ENCODE measurements at regions not wholly inside any gene's neighbourhood (a gene's known extent, or its start where the extent isn't known, plus 50 kb on each side); places are given as distances from the start of the nearest gene placed in this dataset.

DNA sequence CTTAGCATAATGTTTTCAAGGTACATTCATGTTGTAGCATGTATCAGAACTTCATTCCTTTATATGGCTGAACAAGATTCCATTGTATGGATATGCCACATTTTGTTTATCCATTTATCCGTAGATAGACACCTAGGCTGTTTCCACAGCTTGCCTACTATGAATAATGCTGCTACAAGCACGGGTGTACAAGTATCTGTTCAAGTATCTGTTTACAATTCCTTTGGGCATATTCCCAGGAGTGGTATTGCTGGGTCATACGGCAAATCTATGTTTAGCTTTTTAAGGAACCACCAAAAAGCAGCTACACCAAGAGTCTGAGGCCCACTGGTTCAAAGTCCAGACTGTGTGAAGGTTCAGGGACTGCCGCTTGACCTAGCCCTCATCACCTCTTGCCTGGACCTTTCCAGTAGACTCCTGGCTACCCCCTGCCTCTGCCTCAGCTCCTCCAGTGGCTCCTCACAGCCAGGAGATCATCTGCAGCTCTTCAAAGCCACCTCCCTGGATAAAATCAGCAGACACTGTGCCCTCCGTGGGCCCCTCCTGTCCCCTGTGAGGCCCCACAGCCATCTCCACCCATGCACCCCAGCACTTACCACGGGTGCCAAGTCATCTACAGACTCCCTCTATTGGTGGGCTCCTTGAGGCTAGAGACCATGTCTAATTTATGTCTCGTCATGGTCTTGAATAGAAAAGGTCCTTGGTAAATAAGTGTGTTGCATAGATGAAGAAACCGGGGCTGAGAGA is 160.3 kb downstream of the MN1 start:
- no peak for DNase-seq (ENCODE audit: low read depth)

DNA sequence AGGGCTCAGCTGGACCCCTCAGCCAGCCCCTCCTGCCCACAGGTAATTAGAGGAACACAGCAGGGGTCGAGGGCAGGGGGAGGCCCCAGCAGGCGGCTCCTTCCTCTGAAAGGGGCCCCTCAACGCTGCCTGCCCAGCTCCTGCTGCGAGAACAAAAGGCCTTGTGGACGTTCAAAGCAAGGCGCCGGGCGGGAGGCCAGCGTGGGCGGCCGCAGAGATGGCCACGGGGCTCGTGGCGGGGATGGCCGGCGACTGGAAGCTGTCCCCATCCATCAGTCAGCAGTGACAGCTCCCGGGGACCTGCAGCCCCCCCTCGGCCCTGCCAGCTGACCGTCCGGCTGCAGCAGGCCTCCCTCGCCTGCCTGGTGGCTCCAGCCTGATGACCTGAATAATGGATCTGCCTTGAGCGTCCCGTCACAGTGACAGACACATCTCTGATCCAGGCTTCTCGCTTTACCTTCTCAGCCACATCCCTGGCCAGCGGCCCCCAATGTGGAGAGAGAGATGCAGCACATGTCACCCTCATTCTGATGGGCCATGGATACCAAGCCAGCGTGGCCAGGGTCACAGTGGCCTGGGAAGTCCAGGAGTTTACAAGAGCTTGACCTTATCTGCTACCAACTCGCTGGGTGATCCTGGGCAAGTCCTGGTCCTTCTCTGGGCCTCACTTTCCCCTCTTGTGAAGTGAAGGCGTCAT is 159.3 kb downstream of the MN1 start:
- no peak for DNase-seq (ENCODE audit: low read depth)

DNA sequence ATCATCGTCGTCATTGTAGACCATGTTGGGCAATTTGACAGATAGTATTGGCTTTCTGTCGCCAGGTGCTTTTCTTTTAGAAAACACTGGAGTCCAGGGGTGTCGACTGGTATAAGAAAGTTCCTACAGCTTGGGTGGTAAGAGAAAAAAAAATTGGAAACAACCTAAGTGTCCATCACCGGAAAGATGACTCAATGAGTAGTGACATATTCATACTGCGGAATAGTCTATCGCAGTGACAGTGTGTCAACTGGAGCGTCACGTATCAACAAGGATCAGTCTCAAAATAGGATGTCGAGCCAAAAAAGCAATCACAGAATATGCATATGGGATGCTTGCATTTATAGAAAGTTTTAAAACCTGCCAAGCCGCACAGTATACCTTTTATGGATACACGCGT is 157.6 kb downstream of the MN1 start:
- DNase-seq (ENCODE audit: low read depth): no peak

DNA sequence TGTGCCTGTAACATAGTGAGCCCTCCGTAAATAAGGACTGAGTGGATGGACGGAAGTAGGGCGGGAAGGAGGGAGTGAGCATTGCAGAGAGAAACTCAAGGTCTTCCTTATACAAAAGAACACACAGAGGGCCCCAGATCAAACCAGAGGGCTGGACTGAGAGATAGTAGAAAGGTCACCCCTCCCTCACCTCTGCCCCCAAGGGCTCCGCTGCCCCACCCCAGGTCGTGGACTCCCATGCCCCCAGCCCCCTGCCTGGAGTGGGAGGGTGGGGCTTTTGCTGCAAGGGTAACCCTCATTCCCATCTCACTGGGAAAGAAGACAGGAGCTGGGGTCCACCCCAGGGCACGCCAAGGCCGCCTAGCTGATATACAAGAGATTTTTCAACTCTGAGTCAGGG is 157.0 kb downstream of the MN1 start:
- DNase-seq (ENCODE audit: low read depth): no peak

DNA sequence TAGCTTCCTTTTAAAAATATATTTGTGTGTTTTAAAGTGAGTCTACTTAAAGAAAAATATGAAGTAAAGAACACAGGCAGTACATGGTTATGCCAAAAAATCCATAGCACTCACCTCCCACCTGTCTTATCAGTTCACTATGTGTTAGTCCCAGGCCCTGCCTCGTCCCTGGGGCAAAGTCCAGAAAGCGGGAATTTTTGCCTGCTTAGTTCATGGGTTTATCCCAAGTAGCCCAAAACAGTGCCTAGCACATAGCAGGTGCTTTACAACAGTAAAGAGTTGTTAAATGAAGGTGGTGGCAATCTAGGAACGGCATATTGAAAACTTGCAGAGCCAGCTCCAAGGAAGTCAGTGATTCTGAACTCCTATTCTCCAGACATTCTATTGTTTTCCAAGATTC is 154.0 kb downstream of the MN1 start:
- DNase-seq (ENCODE audit: low read depth): no peak

DNA sequence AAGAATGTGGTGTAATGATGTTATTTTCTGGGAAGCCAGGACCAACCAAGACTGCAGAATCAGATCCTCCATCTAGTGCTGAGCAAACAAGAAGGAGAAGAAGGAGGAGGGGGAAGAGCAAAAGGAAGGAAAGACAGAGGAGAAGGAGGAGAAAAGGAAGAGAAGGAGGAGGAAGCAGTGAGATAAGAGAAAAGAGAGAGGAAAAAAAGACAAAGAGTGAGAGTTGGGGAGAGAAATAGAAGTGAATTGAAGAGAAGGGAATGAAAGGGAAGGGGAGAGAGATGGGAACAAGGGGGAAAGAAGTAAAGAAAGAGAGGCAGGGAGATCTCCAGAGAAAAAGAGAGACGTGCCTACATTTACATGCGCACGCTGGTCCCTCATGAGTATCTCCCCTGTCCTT is 153.5 kb downstream of the MN1 start:
- no peak for DNase-seq (ENCODE audit: low read depth)

DNA sequence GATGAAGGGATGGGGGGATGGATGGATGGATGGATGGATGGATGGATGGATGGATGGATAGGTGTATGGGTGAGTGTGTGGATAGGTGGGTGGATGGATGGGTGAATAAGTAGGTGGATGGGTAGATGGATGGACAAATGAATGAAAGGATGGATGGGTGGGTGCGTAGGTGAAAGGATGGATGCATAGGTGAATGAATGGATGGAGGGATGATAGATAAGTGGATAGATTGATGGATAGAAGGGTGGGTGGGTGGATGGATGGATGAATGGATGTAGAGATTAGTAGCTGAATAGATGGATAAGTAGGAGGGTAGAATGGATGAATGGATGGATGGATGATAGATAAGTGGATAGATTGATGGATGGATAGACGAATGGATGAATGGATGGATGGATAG is 152.7 kb downstream of the MN1 start:
- no peak for DNase-seq (ENCODE audit: low read depth)

DNA sequence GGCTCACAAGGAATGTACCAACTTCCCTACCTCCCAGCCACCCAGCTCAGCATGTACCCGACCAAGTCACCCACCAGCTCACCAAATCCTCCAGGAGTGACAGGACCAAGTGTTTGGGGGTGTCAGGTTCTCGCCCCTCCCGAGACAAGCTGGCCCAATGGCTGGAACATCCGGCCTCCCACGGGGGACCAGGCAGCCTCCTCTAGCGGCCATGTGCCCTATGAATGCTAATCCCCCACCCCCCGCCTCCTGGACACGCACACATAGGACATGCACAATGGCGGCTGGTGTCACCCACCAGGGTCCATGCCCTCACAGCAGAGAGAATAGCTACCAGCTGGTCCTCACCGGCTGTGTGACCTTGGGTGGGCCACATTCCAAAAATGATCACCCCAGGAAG is 151.0 kb downstream of the MN1 start:
- DNase-seq (ENCODE audit: low read depth): no peak

DNA sequence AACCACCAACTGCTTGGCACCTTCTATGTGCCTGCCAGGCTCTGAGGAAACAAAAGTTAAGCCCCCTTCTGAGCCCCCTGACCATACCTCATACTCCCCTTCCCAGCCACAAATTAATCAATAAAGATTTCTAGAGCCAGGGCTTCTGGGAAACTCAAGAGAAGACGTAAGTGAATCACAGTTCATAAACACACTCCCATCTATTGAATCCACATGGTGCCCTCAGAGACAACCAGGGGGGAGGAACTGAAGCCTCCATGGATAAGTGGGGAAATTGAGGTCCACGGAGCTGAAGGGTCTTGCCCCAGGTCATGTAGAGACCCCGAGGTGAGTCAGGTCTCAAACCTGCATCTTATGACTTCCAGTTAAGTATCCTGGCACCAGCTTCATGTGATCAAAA is 150.6 kb downstream of the MN1 start:
- no peak for DNase-seq (ENCODE audit: low read depth)

DNA sequence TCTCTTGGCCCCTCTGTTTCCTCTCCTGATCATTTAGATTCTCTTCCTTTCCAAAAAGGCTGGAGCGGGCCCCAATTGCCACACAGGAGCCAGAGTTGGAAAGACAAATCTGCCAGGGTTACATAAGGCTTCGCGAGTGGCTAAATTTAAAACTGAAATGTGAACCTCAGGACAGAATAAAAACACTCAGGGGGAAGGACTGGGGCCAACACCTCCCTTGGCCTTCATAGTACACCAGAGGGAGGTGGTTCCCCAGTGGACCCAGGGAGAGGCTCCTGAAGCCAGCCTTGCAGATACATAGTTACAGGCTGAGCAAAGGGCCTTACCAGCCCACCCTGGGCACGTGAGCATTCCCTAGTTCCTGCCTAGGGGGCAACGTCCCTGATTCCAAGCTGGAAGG is 150.1 kb downstream of the MN1 start:
- no peak for DNase-seq (ENCODE audit: low read depth)

DNA sequence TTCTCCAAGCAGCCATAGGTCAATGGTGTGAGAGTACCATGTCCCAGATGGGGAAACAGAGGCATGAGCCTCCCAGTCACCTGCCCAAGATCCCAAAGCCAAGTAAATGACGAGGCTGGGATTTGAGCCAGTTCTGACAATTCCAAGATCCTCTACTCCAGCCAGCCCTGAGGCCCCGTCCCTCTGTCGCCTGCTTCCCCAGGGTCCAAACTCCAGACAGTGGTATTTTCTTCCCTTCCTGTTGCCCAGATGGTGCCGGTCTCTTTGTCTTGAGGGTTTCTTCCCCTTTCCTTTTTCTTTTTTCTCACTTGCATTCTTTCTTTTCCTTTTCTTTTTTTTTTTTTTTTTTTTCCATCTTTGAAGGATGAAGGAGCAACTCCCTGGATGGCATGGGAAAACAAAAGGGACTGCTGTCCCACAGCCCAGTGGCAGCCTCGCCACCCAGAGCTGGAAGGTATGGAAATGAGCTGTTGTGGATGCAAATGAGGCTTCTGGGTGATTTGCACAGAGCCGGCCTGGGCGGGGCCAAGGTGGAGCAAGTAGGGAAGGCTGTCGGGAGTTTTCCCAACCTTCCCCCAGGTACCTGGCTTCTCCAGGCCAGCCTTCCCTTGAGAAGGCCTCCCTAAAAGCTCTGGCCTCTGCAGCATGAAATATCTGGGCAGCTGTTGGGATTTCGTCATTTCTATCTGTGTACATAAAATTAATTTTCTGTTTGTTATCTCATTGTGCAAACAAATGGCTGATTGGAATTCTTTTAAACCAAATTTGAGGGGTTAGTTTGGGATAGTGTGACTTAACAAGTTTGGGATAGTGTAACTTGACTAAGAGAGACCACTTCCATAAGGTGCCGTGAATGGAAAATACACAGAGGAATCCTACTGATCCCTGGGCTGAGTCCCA is 146.8 kb downstream of the MN1 start:
- no peak for DNase-seq (ENCODE audit: low read depth)

DNA sequence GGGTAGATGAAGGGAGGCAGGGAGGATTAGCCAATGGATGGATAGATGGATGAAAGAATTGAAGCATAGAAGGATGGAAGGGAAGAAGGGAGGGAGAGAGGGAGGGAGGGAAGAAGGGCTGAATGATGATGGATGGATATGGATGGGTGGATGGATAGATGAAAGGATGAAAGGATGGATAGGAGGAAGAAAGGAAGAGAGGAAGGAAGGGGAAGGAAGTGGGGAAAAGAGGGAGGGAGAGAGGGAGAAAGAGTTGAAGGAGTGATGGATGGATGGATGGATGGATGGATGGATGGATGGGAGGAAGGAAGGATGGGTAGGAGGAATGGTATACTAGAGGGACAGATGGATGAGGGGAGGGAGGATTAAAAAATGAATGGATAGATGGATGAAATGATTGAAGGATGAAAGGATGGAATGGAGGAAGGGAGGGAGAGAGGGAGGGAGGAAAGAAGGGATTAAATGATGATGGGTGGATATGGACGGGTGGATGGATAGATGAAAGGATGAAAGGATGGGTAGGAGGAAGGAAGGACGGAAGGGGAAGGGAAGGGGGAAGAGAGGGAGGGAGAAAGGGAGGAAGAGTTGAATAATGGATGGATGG is 145.9 kb downstream of the MN1 start:
- DNase-seq (ENCODE audit: low read depth): no peak

DNA sequence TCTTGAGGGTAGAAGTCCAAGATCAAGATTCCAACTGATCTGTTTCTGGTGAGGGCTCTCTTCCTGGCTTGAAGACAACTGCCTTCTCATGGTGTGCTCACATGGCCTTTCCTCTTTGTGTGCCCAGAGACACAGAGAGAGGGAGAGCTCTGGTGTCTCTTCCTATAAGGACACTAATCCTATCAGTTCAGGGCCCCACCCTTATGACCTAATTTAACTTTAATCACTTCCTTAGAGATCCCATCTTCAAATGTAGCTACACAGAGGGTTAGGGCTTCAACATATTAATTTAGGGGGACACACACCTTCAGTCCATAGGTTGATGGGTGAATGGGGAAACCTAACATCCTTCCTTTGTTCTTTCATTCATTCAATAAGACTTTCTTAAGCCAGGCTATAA is 144.6 kb downstream of the MN1 start:
- DNase-seq (ENCODE audit: low read depth): no peak

DNA sequence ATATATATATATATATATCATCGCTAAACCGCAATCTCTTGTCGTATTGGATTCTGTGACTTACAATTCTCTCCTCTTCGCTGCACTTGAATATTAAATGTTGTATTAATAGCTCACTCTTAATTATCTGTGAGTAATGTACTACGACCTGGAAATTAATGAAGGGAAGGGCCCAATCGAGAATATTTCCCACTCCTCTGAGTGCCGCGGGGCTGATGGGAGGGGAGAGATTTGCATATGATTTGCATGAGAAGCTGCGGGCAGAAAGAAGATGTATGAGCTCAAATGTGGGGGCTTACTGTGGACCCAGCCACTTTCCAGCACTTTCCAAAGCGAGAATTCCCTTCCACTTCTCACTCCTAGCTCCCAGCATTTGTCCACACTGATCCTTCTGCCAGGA is 141.2 kb downstream of the MN1 start:
- DNase-seq (ENCODE audit: low read depth): no peak

DNA sequence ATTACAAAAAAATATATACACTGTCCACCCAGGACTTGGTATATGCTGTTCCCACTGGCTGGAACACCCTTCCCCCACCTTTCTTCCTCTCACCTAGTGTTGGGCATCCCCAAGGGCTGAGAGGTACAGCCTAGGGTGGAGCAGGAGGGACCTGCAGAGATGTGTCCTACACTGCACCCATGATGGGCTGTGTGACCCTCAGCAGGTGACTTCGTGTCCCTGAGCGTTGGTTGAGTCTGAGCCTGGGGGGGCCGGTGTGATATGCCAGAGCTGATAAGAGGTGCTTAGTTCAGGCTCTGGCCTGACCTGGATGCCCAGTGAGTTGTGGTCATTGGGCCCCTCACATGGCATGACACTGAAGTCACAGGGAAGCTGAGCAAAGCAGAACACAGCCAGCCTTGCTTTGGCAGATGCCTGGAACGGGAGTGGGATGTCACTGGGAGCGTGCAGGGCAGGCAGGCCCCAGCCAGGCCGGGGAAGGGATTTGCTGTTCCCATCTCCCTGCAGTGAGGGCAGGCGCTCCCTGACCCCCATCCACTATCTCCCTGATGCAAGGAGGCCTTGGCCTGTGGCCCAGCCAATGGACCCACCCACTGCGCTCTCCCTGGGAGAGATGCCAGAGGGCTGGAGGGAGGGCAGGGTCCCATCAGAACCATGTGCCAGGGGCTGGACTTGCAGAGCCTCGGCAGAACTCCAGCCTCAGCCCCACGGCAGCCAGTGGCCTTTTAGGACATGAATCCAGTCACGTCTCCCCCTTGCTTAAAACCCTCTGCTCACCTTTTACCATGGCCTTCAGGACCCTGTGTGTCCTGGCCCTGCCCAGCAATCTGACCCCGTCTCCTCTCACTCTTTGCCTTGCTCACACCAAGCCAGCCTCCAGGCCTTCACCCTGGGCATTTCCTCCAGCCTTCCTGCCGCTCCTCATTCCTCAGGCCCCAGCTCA is 138.9 kb downstream of the MN1 start:
- DNase-seq (ENCODE audit: low read depth): no peak

DNA sequence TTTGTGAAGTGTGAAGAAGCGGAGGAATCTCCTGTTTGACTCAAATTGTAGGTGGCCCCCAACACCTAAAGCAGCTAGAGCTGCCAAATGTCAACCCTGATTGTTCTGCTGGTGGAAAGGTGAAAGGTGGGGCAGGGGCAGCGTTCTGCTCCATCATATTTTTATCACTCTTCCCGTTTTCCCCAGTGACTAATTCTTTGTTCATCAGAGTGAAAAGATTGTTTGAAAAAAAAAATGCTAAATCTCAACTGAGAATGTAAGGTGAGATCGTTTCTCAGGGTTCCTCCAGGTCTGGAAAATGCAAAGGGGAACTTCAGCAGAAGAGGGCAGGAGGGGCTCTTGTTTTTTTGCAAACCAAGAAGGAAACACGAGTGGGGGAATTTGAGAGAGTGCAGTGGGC is 137.7 kb downstream of the MN1 start:
- no peak for DNase-seq (ENCODE audit: low read depth)

DNA sequence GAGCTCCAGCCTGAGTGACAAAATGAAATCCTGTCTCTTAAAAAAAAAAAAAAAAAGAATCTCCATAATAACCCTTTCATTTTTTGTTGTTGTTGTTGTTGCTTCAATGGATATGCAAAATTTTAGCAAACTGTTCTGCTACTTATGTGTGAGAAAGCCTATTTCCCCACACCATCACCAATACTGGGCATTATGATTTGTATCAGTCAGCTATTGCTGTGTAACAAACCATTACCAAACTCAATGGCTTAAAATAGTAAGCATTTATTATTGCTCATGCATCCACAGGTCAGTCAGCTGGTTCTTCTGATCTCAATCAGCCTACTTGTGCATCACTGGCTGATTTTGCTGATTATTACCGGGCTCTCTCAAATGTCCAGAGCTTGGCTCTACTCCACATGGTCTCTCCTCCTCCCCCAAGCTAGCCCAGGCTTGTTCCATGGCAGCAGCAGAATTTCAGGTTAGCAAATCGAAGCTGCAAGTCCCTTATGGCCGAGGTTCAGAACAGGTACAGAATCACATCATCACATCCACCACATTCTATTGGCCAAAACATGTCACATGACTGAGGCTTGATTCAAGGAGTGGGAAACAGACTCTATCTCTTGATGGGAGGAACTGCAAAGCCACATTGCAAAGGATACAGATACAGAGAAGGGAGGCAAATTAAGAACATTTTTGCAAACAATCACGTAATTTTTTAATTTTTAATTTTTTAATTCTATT is 135.1 kb downstream of the MN1 start:
- DNase-seq (ENCODE audit: low read depth): no peak

DNA sequence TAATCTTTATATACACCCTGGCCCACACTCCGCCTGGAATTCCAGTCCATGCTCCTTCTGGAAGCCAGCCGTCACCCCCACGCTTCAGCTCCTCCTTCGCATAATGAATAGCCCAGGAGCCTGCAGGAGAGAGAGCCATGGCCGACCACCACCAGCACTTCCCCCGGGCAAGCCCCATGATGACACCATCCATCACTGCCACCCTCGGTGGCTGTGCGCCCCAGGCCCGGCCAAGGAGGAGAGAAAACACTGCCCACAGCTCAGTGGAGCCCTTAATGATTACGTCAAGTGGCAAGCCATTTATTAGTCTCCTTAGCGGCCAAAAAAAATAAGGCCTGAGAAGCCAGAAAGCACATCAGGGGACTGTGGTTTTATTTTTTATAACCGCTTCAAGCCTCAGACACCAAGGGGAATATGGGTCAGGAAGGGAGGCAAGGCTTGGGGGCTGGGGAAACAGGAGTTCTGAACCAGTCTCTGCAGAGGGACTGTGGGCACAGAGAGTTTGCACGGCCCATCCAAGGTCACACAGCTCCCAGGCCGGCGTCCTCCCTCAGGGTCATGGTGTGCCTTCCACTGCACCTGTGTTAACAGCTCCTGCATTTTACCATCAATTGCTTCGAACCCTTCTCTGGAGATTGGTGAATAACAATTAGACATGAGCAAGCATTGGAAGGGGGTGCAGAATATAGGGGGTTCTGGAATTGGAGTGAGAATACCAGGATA is 134.3 kb downstream of the MN1 start:
- no peak for DNase-seq (ENCODE audit: low read depth)

DNA sequence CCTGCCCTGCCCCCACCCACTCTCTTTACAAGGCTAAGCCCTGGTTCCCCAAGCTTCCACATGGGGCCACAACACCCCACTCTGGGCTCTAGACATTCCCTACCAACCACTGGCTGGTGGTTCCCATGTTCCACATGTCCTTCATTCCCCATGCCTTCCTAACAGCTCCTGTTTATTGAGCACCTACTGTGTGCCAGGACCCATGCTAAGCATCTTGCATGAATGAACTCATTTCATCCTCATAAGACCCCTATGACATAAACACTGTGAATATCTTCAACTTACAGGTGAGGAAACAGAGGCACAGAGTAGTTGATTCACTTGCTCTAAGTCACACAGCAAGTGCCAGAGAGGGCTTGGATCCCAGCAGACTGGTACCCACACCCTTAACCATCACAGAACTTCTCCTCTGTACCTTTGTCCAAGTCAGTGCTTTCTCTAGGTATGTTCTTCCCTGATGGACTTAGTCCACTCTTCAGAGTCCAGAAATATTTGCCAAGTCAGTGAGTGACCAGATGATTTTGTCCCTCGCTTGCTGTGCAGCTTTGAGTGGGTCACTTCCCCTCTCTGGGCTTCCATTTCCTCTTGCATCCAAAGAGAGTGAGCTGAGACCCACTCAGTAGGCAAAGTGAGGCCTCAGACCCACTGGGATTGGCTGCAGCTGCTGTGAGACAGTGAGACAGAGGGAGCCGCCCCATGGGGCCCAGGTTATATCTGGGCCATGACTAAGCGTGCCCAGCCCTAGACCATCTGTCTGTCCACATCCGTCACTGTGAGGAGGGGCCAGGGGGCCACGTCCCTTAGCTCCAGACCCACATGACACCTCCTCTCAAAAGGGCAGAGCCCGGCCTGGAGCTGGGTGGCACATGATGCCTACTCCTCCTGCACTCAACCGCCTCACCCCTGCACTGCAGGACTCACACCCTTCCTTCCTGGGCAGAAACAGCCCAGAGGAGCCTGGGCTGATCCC is 132.4 kb downstream of the MN1 start:
- no peak for DNase-seq (ENCODE audit: low read depth)

Measured in activated gamma-delta T cell treated with anti-CD3 and anti-CD28 coated beads, Interleukin-2, amount 50 U/mL, for 16 hours (primary cell).